Urothelium cell line (cell line): ENCODE measurements at regions not wholly inside any gene's neighbourhood (a gene's known extent, or its start where the extent isn't known, plus 50 kb on each side); places are given as distances from the start of the nearest gene placed in this dataset.

Experiments
- DNase-seq: peaks from one replicate; pipeline ENCODE4 v3.0.0; 2011; ENCODE audit warnings: low spot score, mixed read lengths
- FAIRE-seq: peaks from 2 replicates; lab custom pipeline; 2011; peaks lifted over from hg19 to GRCh38; lab: Jason Lieb, UNC

DNA sequence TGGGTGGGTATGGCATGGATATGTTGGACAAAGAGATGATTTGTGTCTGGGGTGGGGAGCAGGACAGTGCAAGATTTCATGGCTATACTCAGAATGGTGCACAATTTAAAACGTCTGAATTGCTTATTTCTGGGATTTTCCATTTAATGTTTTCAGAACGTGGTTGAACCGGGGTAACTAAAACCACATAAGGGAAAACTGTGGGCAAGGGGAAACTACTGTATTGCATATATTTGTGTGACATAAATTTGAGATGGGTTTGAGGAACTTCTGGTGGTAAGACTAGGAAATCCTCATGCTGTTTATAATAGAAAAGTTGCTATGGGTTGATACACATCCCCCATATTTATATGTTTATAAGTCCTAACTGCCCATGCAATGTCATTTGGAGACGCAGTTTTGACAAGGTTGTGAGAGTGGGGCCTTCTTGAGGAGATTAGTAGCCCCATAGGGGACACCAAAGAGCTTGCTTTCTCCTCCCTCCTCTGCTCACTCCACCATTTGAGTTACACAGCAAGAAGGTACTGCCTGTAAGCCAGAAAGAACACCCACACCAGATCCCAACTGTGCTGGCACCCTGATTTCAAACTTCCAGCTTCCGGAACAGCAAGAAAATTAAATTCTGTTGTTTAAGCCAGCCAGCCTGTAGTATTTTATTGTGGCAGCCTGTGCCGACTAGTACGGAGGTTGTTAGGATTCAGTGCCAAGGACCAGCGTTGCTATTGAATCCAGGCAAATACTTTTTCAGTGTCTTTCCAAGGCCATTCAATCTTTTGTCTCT, 2118.9 kb downstream of the MAT2B start:
- FAIRE-seq (no peak), DNase-seq (no peak)

DNA sequence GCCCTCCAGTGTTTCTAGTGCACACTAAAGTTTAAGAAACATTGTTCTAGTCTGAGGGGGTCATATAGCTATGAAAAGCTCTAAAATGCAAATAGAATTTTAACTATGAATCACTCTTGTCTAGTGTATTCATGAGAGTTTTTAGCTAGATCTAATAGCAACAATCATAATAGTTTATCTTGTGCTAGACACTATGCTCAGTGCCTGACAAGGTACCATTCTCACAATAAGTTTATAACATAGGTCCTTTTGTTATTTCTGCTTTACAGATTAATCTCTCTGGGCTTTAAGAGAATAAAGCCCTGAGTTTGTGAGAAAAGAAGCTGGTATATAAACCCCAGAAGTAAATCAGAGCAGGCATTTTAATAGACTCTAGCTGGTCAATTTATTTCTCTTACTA, 2120.7 kb downstream of the MAT2B start:
- DNase-seq: no peak
- FAIRE-seq: no peak

DNA sequence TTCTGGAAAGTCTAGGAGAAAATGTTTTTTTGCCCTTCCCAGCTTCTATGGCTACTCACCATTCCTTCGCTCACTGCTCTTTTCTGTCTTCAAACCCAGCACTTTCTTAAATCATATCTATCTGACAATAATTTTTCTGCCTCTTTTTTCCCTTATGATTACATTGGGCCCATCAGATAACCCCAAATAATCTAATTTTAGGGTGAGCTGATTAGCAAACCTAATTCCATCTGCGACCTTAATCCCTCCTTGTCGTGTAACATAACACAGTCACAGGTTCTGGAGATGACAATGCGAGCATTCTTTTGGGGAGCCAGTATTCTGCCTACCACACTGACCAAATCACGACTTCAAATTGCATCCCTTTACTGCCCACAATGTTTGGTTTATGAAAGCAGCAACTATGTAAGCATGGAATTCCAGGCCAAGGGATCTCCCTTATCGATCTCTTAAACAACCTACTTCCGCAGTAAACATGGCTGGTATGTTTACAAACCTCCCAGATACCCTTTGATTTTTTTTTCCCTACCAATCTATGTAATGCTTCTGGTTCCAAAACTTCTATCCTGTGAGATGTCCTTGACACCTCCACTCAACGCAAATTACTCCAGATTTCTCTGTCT, 2122.2 kb downstream of the MAT2B start:
- no peak for FAIRE-seq
- no peak for DNase-seq

DNA sequence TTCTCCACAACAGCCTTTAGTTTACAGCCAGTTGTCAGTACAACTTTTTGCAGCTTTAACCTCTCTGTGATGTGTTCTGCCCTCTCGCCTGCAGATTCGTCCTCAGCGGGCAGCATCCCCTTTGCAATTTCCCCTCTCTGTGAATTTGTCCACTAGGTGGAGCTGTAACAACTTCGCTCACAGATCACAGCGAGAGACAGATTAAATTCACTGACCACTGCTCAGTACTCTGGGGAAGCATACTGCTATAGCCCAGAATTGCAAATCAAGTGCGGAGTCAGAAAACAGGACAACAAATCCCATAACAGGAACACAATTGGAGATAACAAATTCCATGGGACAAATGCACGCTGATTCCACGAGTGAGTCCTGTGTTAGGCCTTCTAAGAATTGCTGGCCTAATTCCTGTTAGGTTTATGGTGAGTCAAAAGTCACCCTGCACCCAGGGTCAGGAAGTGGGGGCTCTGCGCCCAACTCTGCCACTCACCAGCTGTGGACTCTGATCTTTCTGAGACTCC, 2124.9 kb downstream of the MAT2B start:
- DNase-seq: peak; percentile 61

DNA sequence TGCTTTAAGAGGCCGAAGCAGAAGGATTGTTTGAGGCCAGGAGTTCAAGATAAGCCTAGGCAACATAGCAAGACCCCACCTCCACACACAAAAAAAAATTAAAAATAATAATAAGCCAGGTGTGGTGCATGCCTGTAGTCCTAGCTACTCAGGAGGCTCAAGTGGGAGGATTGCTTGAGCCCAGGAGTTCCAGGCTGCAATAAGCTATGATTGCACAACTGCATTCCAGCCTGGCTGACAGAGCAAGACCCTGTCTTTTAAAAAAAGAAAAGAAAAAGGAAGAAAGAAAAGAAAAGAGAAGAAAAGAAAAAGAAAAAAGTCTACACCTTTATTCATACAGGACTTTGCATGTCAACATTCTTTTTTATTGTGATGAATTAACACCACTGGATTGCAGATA, 2125.8 kb downstream of the MAT2B start:
- no peak for FAIRE-seq
- no peak for DNase-seq

More for the DNA sequence above, 2124.9 kb downstream of the MAT2B start:
- FAIRE-seq: peak; percentile 74

DNA sequence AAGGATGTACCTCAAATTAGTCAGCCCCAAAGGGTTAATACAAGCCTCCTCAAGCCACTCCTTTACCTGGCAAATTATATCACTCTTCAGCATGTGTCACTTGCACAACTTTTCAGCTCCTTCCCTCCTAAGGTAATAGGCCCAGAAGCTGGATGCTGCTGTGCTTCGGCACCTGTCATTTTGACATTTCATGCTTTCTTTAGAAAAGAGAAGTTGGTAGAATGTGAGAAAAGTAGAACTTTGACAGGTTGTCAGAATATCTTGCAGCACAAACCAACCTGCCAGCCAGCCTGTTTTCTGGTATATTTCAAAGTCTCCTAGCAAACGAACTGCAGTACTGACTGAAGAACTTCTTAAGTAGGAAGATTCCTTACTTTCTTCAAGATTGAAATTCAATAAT, 2136.9 kb downstream of the MAT2B start:
- FAIRE-seq: no peak

DNA sequence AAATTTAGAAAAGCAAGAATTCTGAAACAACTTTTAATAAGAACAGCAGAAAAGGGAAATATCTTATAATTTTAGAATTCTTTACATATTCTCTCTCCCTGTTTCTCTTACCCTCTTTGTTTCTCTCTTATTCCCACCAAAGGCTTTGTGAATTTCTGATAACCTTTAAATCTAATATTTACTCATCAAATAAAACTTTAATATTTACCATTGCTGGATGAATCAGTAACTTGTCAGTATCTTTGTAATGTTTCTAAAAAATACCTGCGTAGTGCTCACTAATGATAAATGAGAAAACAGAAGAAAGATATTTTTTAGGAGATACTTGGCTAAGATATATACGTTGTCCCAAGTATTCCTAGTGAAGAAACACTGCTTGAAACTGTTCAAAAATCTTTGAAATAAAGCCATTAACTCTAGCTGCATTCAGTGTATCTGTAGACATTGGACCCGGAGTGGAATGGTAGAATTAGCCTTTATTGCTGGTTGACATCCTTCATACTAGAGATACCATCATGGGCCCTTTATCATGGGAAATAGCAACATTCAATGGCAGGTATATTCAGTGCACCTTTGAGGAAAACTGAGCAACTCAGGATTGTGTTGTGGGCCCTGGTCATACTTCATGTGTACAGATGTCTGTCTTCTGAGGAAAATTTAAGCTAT, 2160.4 kb downstream of the MAT2B start:
- DNase-seq (no peak), FAIRE-seq (no peak)

More for the DNA sequence above, 2136.9 kb downstream of the MAT2B start:
- DNase-seq: no peak

DNA sequence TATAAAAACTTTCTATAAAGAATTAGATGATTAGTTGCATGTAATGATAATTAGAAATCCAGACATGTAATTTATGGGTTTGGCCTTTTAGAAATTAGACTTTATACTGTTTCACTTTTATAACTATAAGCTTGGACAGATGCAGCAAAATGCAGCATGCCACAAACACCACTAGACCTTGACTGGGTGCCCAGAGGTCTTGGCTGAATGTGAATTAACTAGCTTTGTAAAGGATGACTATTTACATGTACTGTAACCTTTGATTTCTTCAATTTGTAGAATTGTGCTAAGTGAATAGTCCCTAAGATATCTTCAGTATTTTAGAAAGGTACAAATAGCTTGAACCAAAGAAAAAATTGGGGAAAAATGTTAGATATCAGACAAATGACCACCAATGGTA, 2168.1 kb downstream of the MAT2B start:
- no peak for FAIRE-seq
- DNase-seq: no peak

DNA sequence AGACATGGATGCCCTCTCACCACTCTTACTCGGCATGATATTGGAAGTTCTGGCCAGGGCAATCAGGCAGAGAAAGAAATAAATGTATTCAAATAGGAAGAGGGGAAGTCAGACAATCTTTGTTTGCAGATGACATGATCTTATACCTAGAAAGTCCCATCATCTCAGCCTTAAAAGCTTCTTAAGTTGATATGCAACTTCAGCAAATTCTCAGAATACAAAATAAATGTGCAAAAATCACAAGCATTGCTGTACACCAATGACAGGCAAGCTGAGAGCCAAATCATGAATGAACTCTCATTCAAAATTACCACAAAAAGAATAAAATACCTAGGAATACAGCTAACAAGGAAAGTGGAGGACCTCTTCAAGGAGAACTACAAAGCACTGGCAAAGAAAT, 2190.4 kb downstream of the MAT2B start:
- DNase-seq (no peak), FAIRE-seq (no peak)

DNA sequence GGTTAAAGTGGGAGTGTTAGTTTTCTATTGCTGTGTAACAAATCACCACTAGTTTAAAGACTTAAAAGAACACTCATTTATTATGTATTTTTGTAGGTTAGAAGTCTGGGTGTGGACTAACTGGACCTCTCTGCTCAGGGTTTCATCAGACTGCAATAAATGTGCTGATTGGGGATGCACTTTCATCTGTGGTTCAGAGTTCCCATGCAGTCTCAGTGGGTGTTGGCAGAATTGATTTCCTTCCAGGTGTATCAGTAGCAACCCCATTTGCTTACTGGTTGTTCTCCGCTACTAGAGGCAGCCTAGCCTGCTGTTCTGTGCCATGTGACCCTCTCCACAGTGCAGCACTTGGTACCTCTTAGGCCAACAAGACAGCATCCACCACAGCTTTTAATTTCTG, 2200.5 kb downstream of the MAT2B start:
- no peak for DNase-seq
- FAIRE-seq: no peak

DNA sequence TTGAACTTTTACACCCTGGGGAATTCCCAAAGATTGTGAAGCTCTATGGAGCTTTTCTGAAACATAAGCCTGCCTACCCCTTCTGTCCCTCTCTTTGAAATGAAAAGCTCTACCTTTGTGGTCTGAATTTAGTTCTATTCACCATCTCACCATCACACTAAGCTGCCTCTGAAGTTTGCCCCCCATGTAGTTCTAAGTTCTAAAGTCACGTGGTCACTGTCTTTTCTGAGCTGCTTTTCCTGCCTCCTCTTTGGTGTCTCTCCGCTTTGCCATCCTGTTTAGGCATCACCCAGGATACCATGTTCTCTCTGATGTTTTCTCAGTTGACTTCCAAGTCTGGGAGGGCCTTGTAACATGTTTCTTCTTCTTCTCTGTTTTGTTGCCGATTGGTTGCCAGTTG, 2206.6 kb downstream of the MAT2B start:
- no peak for FAIRE-seq
- no peak for DNase-seq

DNA sequence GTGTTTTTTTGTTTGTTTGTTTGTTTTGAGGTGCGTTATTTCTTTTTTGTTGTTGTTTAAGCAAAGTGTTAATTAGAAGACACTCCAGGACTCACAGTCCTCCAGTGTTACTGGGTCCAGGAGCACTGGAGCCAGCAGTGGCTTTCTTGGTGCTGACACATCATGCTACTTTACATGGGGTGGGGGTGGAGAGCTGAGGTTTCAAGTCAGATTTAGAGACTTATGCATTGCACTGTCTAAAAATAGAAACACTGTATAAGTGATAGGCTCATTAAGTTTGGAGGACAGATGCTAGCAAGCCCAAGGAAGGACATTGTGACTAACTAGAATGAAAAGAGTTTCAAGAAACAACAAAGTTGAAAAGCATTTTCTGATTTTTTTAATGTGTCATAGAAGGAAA, 2209.2 kb downstream of the MAT2B start:
- DNase-seq: no peak
- FAIRE-seq: no peak

DNA sequence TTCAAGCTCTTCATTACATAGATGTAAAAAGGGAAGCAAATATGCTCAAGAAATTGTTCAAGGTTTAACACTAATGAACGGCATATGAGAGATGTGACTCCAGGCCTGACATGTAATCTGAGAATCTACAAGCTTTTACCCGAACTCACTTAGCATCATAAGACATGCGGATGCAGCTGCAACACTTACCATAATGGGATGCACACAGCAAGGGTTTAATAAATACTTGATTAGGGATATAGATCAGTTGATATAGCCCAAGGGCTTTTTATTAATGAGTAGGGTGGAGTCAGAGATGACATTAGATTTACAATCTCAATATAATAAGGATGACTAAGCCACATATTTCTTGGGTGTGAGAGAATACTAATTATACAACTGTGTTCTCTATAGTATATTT, 2215.5 kb downstream of the MAT2B start:
- FAIRE-seq (no peak), DNase-seq (no peak)

DNA sequence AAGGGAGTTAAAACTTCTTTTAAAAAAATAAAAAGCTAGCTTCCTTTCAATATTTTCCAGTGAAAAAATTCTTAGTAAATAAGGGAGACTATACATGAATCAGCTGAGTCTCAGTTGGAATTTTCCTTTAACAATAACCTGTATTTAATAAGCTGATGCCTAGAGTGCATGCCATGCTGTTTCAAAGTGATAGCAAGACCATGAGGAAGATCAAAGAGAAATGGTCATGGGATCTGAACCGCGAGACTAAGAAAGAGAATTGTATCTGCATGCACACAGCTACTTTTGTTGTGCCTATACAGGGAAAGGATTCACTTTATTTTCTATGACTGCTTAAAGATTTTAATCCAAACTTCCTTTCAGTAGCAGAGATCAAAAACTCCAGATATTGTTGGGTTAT, 2217.0 kb downstream of the MAT2B start:
- no peak for FAIRE-seq
- DNase-seq: no peak

DNA sequence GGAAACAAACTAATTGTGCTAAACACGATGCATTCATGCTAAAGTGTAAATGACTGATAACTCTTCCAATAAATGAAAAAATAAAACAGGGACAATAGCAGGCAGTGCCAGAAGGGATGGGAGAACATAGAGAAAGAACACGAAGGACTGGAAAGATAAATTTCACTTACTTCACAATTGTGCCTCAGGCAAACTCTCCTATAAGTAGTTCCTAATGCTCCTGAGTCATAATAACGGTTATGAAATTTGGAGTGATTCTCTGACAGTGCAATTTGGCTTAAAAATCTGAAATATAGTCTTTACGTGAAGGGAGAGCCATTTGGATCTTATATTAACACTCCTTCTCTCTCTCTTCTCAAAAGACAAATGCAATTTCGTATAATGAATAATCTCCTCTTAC, 2218.5 kb downstream of the MAT2B start:
- DNase-seq: no peak

DNA sequence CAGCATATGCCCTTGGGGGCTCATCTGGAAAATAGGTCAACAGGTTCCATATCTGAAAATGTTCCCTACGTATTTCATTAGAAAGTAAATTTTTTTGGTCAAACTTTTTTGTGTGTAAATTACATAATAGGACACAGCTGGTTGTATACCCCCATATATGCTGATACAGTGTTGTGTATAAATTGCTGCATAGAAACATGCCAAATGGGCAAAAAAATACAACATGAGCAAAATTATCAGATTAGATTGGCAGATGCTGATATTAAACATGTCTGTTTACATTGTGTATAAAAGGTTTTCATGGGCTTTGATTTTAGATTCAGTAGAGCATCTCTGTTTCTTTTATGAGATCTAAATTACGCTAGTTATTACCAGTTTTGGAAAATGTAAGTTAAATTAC, 2223.0 kb downstream of the MAT2B start:
- no peak for DNase-seq
- no peak for FAIRE-seq

More for the DNA sequence above, 2218.5 kb downstream of the MAT2B start:
- no peak for FAIRE-seq

DNA sequence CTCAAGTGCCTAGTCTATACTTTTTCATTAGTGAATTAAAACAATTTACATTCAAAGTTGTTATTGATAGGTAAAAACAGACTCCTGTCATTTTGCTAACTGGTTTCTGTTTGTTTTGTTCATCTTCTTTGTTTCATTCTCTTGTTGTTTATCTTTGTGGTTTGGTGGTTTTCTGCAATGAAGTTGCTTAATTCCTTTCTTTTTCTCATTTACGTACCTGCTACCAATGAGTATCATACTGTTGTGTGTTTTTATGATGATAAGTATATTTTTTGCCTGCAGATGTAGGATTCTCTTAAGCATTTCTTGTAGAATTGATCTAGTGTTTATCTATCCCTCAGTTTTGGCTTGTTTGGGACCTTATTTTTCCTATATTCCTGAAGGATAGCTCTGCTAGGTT, 2230.0 kb downstream of the MAT2B start:
- DNase-seq: no peak
- FAIRE-seq: no peak

DNA sequence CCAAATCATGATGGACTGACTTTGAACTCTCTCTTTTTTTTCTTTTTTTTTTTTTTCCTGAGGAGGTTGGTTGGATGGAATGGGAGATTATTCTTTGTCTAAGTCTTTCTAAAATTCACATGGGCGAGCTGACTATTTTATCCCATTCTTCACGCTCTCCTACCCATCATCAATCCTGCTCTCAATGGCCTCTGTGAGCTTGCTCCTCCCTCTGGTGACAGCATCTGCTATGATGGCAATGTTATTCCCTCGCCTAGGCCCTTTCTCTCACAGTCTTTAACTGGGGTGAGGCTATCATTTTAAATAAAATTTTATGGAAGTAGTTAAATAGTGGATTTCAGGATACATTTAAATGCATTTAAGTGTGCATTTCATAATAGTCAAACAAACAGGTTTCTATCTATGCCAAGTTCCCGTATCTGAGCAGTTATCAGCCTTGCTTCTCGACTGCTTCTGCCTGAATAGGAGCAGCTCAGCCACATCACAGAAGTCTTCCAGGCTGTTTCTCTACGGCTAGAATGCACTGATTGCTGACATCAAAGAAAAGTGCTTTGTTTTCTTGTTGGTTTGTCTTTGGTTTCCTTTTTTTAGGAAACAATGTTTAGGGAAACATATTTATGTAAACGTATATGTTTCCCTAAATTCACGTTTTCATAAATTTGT, 2233.8 kb downstream of the MAT2B start:
- DNase-seq: no peak
- FAIRE-seq: no peak

DNA sequence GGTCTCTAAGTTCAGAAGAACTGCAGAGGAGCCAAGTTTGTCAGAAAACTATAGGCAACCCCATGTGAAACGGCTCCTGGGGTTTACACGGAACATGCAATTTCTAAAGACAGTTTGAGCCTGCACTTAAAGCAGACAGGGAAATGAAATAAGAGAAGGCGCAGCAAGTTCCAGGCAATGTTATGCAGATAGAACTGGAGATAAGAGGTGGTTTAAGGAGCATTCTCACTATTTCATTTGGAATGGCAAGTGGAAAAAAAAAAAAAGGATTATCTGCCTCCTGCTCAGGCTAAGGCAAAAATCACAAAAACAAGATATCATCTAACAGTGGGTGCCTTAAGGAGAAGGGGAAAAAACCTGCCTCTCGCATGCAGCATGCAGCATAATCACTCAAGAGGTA, 2252.4 kb downstream of the MAT2B start:
- DNase-seq (no peak), FAIRE-seq (no peak)

DNA sequence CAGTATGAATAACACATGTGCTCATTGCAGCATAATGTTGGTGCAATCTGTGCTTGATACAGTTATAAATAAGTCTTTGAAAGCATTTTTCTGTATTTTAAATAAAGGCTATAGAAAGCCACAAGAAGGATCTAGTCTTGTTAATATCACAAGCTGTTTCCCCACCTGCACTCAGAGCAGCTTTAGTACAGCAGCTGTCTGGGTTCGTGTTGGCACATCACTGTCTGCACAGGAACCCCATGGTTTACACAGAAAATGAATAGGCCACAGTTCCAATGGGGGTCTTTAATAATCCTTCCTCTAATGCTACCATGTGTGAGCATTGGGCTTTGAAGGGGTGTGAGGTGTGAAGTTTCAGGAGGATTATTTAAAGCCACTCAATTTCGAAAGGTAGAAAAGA, 2269.7 kb downstream of the MAT2B start:
- FAIRE-seq: no peak
- DNase-seq: no peak

DNA sequence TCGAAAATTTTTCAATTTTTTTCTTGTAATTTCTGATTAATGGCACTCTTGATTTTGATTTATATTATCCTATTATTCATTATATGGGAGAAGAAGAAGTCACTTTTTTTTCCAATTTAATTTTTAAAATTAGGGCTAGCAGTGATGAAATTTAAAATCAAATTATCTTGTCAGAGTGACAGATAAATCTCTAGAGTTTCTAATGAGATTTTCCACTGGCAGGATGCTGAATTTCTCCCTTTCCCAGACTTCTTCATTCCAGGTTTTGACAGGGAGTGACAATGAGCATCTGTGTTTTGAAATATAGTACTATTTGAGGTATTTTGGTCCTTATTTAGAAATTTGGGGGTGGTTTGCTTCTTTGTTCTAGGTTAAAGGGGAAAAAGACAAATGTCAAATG, 2274.1 kb downstream of the MAT2B start:
- DNase-seq: no peak
- no peak for FAIRE-seq
